ENCODE measurements at regions not wholly inside any gene's neighbourhood (a gene's known extent, or its start where the extent isn't known, plus 50 kb on each side); places are given as distances from the start of the nearest gene placed in this dataset.
"Not testable (repeated sequence)": the region's sequence is repeated elsewhere in the genome, so short reads cannot be mapped to it uniquely, and the experiment has no call there.

- H3K4me3 Mint-ChIP-seq (ENCODE audit: low read depth) = no peak overlapping the region
Measured at GRCh38 chr14:96718407-96718806, 78.8 kb upstream of the VRK1 start.

GRCh38 chr14:96720702-96721101 lies 76.5 kb upstream of the VRK1 start:
- Mint-ChIP-seq H3K4me1 (ENCODE audit: low read depth) (peaks cover 13% of the 10 kb centered on the region), H3K27me3 (peaks cover 13% of the 10 kb centered on the region)
- not testable (repeated sequence) for H3K27ac Mint-ChIP-seq; H3K9me3 Mint-ChIP-seq (ENCODE audit: low read depth); DNase-seq (ENCODE audit: low spot score, unreplicated experiment); H3K36me3 Mint-ChIP-seq (ENCODE audit: insufficient read depth); H3K4me3 Mint-ChIP-seq (ENCODE audit: low read depth)

More at GRCh38 chr14:96718407-96718806, 78.8 kb upstream of the VRK1 start:
- Mint-ChIP-seq H3K27me3 (peaks cover 23% of the 10 kb centered on the region), H3K9me3 (ENCODE audit: low read depth) (no peaks in the 10 kb centered on the region), H3K36me3 (ENCODE audit: insufficient read depth) (no peaks in the 10 kb centered on the region), H3K4me1 (ENCODE audit: low read depth) (peaks cover 14% of the 10 kb centered on the region), H3K27ac (no peak overlapping the region)
- DNase-seq (ENCODE audit: low spot score, unreplicated experiment) = no peak
- no peak for TF ChIP-seq CTCF (IDR thresholded peaks at IDR 0.05; ENCODE audit: unreplicated experiment)

GRCh38 chr14:96722736-96723135 lies 74.4 kb upstream of the VRK1 start:
- peaks cover 19% of the 10 kb centered on the region for H3K27me3 Mint-ChIP-seq
- H3K27ac Mint-ChIP-seq = no peak overlapping the region
- no peaks in the 10 kb centered on the region for H3K36me3 Mint-ChIP-seq (ENCODE audit: insufficient read depth)
- TF ChIP-seq CTCF (IDR thresholded peaks at IDR 0.05; ENCODE audit: unreplicated experiment) = no peak
- DNase-seq (ENCODE audit: low spot score, unreplicated experiment) = no peak
- no peak overlapping the region for H3K4me3 Mint-ChIP-seq (ENCODE audit: low read depth)
- H3K4me1 Mint-ChIP-seq (ENCODE audit: low read depth) = peaks cover 13% of the 10 kb centered on the region
- H3K9me3 Mint-ChIP-seq (ENCODE audit: low read depth) = no peaks in the 10 kb centered on the region

GRCh38 chr14:96723946-96724345 lies 73.2 kb upstream of the VRK1 start:
- Mint-ChIP-seq H3K27ac (no peak overlapping the region), H3K4me3 (ENCODE audit: low read depth) (no peak overlapping the region), H3K9me3 (ENCODE audit: low read depth) (no peaks in the 10 kb centered on the region), H3K27me3 (peaks cover 20% of the 10 kb centered on the region), H3K36me3 (ENCODE audit: insufficient read depth) (no peaks in the 10 kb centered on the region), H3K4me1 (ENCODE audit: low read depth) (peaks cover 13% of the 10 kb centered on the region)
- no peak for TF ChIP-seq CTCF (IDR thresholded peaks at IDR 0.05; ENCODE audit: unreplicated experiment)
- DNase-seq (ENCODE audit: low spot score, unreplicated experiment) = no peak

- DNase-seq (ENCODE audit: low spot score, unreplicated experiment) = no peak
- Mint-ChIP-seq H3K4me3 (ENCODE audit: low read depth) (no peak overlapping the region), H3K27me3 (peaks cover 26% of the 10 kb centered on the region), H3K27ac (no peak overlapping the region), H3K36me3 (ENCODE audit: insufficient read depth) (no peaks in the 10 kb centered on the region), H3K9me3 (ENCODE audit: low read depth) (no peaks in the 10 kb centered on the region), H3K4me1 (ENCODE audit: low read depth) (peaks cover 3% of the 10 kb centered on the region)
- TF ChIP-seq CTCF (IDR thresholded peaks at IDR 0.05; ENCODE audit: unreplicated experiment) = no peak
Measured at GRCh38 chr14:96725232-96725631, 72.0 kb upstream of the VRK1 start.

- Mint-ChIP-seq H3K9me3 (ENCODE audit: low read depth) (no peaks in the 10 kb centered on the region), H3K4me3 (ENCODE audit: low read depth) (no peak overlapping the region), H3K36me3 (ENCODE audit: insufficient read depth) (no peaks in the 10 kb centered on the region), H3K27ac (no peak overlapping the region), H3K27me3 (peaks cover 19% of the 10 kb centered on the region), H3K4me1 (ENCODE audit: low read depth) (no peaks in the 10 kb centered on the region)
- no peak for TF ChIP-seq CTCF (IDR thresholded peaks at IDR 0.05; ENCODE audit: unreplicated experiment)
- DNase-seq (ENCODE audit: low spot score, unreplicated experiment) = no peak
Measured at GRCh38 chr14:96727073-96727472, 70.1 kb upstream of the VRK1 start.

Data from progenitor cell of endocrine pancreas (in vitro differentiated cells).